Activated T-helper 9 cell treated with anti-CD3 and anti-CD28 coated beads, Interleukin-2, amount 50 U/mL, for 16 hours (primary cell): ENCODE measurements at regions not wholly inside any gene's neighbourhood (a gene's known extent, or its start where the extent isn't known, plus 50 kb on each side); places are given as distances from the start of the nearest gene placed in this dataset.

ENCODE experiments used
- DNase-seq: peaks from one replicate; pipeline ENCODE4 v3.0.0-alpha.2; 2020; ENCODE audit warnings: low read depth

DNA sequence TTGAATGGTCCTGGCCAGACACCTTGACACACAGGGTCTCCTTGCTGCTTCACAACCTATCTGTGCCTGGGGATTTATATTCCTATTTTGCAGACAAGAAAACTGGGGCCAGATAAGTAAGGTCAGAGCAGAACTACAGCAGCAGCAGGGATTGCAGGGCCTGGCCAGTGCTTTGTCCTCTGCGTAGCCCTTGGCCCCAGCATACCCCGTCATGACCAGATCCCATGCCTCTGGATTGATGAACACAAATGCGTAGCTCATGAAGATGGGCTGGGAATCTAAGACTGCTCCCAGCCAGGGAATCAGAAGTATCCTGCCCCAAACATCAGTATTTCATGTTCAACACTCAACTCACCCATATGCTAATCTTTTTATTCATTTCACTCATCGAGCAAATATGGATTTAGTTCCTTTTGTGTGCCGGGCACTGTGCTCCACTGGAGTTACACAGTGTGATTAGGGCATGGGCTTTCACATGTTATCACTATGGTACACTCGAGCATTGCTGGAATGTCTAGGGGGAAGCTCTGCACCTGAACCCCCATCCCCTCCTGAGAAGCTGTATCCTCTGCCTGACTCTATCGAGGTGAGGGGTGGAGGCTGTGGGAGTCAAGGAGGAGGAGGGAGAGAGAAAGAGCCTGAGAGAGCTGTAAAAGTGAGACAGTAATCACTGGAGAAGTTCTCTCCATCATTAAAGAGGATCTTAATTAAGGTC lies 143.3 kb downstream of the CYP26B1 start:
- no peak for DNase-seq

DNA sequence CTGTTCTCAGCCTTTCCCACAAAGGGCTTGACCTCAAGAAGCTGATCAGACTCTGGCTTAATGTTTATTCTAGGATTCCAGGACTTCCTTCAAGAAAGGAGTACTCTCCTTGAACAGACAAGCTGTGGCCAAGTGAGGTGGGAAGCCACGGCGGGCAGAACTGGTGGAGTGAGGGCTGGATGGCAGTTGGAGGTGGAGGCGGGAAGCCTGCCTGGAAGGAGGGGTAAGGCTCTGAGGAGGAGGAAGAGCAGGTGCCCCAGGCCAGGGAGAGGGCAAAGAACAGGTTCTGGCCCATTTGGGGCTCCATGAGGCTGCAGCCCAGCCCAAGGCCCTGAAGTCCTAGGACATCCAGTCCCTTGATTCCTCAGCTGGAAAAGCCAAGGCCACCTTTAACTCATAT lies 143.9 kb downstream of the CYP26B1 start:
- DNase-seq: no peak

DNA sequence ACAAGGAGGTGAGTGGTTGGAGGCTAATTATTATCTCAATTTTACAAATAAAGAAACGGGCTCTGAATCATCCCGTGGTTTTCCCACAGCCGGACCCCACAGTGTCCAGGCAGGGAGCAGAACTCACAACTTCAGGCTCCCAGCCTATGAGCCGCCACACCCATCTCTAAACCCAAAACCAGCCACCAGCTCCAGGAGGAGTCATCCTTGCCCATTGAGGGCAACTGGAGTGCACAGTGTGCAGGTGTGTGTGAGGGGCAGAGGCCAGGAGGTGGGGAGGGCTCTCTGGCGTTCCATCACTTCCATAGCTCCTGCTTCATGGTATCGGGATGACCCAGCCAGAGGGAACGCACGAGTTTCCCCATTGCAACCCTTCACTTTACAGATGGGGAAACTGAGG lies 144.5 kb downstream of the CYP26B1 start:
- DNase-seq: no peak

DNA sequence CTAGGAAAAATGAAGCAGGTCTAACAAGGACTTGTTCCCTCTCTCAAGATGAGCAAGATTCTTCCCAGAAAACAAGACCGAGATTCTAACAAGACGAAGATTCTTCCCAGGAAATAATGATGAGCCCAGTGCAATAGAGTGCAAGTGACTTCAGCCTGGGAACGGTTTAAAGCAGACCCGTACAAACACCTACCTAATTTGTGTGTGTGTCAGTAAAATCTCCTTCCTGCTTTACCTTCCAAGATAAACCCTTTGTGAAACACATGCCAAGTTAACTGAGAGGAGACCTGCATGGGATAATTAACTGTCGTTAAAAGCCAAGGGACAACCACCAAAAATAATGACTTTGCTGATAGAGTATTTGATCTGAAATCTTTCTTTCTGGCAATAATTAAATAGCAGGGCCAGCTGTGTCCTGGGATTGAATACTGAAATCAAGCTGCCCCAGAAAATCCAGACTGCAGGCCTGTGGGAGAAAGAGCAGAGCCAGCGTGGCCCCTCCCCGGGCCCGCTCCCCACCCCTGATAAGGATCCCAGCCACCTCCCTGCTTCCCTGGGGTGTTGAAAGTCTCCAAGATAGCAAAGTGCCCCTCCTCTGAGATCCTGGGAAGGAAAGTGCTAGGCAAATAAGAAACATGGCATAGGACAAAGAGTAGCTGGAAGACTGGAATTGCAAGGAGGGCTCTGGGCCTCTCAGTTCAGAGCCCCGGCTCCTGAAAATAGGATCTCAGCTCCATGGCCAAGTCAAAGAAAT lies 145.5 kb downstream of the CYP26B1 start:
- no peak for DNase-seq

DNA sequence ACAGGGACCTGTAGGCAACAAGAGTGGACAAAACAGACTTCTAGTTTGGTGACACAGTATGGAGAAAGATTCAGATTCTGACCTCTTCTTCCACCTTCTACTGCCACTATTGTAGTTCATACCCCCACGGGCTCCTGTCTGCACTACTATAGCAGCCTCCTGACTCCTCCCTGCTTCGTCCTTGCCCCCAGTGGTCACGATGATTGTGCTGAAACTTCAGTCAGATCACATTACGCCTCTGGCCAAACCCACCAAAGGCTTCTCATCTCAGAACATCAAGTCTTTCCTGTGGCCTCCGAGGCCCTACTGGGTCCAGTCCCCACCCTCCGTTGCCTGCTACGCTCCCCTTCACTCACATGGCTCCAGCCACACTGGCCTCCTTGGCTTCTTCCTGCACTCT lies 147.6 kb downstream of the CYP26B1 start:
- no peak for DNase-seq

DNA sequence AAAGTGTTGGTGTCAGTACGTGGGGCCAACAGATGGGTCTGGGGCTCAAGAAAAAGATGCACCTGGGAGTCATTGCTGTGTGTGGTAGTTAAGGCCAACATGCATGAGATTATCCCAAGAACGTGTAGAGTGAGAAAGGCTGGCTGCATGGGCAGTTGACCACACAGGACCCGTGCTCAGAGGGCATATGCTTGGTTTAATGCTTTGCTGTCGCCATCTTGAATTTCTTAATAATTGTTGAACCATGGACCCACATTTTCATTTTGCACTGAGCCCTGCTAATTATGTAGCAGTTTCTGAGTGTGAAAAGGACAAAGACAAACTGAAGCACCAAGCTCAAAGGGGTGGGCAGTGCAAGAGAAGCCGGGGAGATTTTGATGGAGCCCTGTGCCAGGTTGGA lies 148.1 kb downstream of the CYP26B1 start:
- DNase-seq: no peak

DNA sequence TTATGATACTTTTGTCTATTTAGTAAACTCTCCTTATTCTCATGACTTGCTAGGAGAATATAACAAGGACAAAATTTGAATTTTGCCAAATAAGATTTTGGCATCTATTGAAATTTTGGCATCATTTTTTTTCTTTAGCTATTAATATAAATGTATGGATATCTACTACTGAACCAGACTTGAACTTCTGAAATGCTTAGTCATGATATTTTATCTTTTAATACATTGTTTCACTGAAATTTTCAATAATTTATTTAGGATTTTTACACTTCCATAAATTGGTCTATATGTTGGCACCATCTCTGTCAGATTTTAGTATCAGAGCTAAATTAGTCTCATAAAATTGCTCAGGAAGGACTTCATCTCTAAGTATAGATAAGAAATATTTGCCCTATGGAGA lies 149.8 kb downstream of the CYP26B1 start:
- no peak for DNase-seq

DNA sequence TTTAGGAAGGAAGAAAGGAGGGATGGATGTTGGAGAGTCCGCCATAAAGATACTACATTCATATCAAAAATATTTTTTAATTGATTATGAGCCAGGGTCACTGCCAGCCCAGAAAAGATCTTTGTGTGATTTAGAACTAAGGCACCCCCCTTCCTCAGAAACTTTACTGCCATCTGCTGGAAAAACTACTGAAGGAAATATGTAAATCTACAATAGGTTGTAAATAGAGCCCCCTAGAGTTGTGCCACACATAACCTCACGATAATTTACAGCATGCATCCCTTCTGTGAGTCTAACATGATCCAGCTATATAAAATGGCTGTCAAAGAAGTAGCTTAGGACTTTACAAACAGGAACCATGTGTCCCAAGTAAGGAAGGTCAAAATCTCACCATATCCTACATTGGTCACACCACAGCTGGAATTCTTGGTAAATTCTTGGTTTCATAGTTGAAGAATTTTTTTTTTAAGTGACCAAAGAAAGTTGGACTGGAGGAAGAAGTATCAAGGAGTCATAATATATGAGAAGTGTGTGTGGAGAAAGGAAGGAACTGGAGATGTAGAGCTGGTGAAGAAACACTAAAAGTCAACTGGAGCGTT lies 152.5 kb downstream of the CYP26B1 start:
- no peak for DNase-seq

DNA sequence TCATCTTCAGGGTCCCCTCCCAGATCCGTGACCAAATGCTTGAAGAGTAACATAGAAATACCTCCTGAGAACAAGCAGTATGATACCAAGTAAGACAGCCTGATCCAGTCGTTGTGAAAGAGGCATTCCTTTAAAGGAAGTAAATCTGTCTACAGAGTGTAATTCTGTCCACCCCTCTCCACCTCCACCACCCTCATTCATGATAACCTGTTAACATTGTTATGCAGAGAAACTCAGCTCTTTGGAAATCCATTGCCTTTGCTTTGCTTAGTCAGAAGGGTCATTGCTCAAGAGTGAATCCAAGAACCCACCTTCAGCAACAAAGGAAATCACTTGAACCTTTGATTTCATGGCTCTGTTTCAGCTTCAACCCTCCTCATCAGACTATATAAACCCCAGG lies 155.6 kb downstream of the CYP26B1 start:
- no peak for DNase-seq

DNA sequence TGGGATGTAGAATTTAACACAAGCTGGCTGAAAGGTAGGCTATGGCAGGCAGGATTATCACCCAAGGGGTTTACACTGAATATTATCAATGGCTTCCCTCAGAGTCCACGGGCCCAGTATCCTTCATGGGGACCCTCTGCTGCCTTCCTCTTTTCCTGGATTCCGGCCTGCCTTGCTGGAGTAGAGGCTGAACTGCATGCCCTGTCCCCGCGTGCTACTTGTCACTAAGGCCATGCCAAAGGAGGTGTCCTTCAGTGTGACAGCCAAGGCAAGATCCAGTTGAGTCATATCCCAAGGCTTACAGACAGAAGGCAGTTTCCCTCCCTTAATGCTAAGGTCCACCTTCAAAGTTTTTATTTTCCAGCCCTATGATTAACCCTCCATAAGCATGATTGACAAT lies 156.3 kb downstream of the CYP26B1 start:
- DNase-seq: no peak

DNA sequence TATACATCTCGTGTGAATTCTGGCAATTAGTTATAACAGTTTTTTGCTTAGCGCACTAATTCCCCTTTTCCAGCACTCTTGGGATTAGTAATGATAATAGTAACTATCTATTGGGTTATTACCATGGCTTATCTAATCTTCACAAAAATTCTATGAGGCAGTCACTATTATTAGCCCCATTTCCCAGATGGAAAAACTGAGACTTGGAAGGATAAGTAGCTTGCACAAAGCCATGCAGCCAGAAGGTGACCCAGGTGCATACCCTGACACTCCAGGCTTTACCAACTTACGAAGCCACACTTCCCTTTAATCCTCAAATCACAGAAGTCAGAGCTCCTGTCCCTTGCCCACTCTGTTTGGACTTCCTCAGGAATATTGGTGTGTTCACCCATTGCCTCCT lies 156.8 kb downstream of the CYP26B1 start:
- DNase-seq: no peak

DNA sequence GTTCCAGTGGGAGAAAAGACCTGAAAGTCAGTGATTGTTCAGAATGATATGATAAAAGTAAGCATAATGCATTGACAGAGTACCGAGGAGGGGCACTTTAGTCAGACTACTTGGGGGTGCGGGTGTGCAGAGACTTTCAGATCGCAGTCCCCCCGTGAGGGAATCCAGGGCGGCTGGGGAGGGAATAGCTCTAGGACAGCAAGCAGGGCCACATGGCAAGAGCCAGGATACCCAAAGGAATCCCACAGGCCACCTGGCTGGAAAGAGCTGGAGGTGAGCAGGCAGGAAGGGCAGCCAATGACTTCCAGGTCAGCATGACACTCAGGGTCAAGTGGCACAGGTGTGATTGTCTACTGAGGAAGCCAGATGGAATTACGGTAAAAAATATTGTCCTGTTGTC lies 157.5 kb downstream of the CYP26B1 start:
- no peak for DNase-seq

DNA sequence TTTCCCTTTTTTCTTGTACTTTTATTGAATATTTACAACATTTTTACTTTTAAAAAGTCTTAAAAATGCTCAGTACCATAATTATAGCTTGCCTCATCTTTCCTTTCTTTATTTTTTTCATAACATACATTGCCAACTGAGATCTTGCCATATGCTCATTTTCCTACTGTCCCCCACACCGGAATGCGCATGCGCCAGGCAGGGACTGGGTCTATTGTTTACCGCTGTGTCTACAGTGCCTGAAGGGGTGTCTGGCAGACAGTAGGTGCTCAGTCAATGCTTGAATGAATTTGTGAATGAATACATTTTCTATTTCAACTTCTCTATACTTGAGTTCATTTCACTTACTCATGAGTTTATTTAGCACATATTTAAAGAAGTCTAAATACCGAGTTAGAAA lies 158.0 kb downstream of the CYP26B1 start:
- no peak for DNase-seq

DNA sequence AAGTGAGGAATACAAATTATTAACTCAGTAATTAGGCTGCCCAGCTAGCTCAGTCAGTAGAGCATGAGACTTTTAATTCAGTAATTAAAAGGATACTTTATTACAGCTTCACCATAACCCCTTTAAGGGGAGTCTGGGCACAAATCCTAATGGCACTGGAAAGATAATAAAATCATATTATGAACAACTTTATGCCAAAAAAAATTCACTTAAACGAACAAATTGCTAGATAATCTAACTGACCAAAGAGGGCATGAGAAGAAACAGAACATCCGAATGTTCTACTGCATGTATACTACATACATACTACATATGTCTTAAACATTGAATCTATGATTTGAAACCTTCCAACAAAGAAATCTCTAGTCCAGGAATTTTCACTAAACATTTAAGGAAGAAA lies 159.5 kb downstream of the CYP26B1 start:
- no peak for DNase-seq

DNA sequence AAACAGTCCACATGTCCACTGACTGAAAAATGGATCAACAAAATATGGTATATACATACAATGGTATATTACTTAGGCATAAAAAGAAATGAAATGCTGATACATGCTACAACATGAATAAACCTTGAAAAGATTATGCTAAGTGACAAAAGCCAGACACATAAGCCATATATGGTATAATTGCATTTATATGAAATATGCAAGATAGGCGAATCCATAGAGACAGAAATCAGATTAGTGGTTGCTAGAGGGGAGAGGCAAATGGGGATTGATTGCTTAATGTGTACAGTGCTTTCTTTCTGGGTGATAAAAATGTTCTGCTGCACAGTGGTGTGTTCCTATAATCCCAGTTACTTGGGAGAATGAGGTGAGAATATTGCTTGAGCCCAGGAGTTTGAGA lies 171.0 kb downstream of the CYP26B1 start:
- no peak for DNase-seq

DNA sequence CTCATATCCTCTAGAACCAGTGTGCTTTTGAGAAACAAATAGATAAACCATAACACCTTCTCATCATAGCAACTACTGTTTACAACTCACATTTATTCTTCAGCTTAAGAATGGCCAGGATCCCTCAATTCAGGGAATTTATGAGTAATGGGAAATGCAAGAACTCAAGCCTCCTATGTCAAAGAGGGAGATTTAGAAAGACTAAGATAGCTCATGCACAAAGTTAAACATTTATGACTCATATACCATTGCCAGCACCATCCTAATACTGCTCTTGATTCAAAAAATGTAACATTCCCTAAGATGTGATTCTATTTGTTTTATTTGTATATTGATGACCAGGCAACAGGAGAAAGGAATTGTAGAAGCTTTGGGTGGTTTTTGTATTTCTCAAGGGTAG lies 172.8 kb downstream of the CYP26B1 start:
- DNase-seq: no peak

DNA sequence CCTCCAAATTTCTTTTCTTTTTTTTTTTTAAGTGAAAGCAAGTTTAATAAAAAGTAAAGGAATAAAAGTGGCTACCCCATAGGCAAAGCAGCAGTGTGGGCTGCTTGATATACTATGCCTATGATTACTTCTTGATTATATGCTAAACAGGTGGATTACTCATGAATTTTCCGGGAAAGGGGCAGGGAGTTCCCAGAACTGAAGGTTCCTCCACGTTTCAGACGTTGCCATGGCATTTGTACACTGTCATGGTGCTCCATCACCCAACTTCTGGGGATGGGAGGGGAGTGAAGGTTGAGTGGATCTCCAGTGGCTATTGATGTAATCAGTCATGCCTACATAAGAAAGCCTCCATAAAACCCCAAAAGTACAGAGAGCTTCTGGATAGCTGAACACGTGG lies 176.2 kb downstream of the CYP26B1 start:
- DNase-seq: no peak

DNA sequence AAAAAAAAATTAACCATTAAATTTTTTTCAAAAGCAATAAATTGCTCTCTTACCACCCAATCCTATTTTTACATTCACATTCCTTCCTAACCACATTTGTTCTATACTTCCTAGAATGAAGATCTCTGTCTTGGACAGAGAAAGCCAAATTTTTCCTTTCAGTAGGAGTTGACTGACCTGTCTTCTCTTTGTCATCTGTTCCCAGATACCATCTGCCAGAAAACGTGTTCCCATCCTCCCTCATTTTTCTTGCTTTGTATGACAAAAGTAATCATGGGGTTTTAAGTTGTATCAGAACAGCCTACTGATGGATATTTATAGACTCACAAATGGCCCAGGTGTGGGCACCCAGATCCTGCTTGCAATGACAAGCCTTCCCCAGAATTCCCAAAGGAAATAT lies 182.1 kb downstream of the CYP26B1 start:
- DNase-seq: no peak

DNA sequence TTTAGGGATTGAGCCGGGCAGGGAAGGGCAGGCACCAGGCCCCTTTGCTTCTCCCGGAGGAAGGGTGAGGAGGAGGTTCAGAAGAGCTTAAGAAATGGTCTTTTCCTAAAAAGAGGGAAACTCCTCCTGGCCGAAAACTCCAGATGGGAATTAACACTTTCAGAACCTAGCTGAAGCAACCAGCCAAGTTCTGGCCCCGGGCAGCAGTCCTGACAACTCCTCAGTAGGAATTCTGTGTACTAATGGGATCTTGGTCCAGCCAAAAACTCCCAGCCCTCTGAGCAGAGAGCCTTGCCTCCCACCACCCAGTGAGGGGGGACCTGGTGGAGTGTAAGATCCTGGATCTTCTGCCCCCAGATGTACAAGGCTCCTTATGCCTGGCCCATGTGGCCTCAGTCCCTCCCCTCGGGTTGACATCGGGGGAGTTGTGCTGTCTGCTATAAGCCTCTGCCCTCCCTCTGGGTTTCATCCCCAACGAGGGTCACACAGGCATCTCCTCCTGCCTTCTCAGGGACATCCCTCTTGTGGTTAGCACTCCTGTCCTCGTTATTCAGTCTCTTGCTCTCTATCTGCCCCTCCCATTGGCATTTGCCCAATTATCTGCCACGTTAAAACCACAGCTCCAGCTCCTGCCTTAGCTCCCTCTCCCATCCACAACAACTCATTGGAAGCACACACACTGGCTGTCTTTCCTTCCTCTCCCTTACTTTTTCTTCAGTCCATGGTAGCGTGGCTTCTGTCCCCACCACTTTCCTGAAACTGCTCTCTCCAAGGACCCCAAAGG lies 184.6 kb downstream of the CYP26B1 start:
- no peak for DNase-seq

DNA sequence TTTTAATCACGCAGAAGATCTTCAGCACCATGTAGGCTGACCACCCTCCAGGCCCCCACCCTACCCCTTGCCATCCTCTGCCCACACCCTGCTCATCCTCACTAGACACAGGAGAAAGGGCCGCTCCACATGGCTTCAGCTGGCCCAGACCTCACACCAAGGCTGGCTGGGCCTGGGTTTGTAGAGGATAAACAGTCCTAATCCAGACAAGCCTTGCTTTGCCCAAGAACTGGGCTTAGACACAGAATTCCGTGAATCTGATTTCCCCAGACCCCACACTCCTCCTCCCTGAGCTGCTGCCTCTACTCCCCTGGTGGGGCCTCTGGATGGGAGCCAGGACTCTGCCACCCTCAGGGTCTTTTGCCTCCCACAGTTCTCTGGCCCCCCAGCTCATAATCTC lies 185.3 kb downstream of the CYP26B1 start:
- DNase-seq: no peak

DNA sequence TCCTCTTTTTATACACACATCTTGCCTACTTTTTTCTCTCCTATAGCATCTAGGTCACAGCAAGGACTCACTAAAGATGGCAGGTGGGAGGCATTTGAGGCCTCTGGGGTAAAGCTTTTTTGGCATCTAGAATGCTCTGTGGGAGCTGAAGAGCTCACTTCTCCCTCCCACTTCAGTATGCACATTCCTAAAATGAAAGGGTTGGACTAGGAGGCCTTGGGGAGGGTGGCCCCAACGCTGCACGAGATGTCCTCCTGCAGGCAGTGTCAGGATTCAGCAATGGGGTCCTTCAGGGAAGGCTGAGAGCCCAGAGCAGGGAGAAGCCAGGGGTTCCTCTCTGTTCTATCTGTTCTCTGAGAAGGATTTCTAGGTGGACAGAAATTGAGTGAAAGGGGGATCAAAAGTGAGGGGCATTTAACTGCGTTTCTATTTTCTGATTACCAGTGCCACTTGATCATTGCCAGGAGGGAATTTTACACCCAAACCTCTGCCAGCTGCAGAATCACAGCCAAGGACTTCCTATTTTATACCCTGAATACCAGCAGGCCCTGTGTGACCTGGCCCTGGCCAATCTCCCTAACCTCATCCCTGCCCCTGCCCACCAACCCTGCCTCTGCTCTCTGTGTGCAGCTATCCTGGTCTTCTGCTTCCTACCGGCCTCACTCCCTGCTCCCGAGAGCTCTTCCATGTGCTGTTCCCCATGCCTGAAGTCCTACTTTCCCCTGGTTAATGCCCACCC lies 186.2 kb downstream of the CYP26B1 start:
- DNase-seq: no peak

DNA sequence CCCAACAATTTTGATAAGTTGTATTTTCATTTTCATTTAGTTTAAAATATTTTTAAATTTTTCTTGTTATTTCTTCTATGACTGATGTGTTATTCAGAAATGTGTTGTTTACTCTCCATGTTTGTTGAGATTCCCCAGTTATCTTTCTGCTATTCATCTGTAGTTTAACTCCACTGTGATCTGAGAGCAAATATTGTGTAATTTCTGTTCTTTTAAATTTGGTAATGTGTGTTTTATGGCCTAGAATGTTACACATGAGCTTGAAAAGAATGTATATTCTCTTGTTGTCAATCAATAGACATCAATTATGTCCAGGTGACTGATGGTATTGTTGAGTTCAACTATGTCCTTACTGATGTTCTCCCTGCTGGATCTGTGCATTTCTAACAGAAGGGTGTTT lies 188.2 kb downstream of the CYP26B1 start:
- no peak for DNase-seq
